Suprapubic skin (tissue), 4 donors: ENCODE measurements at regions not wholly inside any gene's neighbourhood (a gene's known extent, or its start where the extent isn't known, plus 50 kb on each side); places are given as distances from the start of the nearest gene placed in this dataset.

Experiments used
- EP300 ChIP-seq: sonication (generic); formaldehyde crosslinking; IDR thresholded peaks from one replicate; pipeline ENCODE4 v1.6.1; 2017; ENCODE audit warnings: antibody characterized with exemption
- POLR2A ChIP-seq, 2 donors: fragments of 450-650 bp; IDR thresholded peaks; one replicate each; pipeline ENCODE4 v1.6.1; 2017; ENCODE audit warnings: antibody characterized with exemption in 2 of 2, mild to moderate bottlenecking in 2 of 2, moderate library complexity in 2 of 2
- POLR2AphosphoS5 ChIP-seq, 3 donors: sonication (generic); formaldehyde crosslinking; IDR thresholded peaks; one replicate each; pipeline ENCODE4 v1.6.1; 2017; ENCODE audit warnings: antibody characterized with exemption in 3 of 3
- TF ChIP-seq, protein P1 (sequence below), 2 donors: fragments of 200-600 bp in 1 of 2; fragments of 450-650 bp in 1 of 2; sonication (generic) in 1 of 2; IDR thresholded peaks; one replicate each; pipeline ENCODE4 v1.5.1; 2016 to 2019; ENCODE audit warnings: antibody characterized with exemption in 2 of 2, mild to moderate bottlenecking in 1 of 2, moderate library complexity in 1 of 2

- TF ChIP-seq POLR2AphosphoS5 (IDR thresholded peaks at IDR 0.05) (no peak), POLR2A (IDR thresholded peaks at IDR 0.05) (no peak), EP300 (no peak)
- TF ChIP-seq, protein P1, sequence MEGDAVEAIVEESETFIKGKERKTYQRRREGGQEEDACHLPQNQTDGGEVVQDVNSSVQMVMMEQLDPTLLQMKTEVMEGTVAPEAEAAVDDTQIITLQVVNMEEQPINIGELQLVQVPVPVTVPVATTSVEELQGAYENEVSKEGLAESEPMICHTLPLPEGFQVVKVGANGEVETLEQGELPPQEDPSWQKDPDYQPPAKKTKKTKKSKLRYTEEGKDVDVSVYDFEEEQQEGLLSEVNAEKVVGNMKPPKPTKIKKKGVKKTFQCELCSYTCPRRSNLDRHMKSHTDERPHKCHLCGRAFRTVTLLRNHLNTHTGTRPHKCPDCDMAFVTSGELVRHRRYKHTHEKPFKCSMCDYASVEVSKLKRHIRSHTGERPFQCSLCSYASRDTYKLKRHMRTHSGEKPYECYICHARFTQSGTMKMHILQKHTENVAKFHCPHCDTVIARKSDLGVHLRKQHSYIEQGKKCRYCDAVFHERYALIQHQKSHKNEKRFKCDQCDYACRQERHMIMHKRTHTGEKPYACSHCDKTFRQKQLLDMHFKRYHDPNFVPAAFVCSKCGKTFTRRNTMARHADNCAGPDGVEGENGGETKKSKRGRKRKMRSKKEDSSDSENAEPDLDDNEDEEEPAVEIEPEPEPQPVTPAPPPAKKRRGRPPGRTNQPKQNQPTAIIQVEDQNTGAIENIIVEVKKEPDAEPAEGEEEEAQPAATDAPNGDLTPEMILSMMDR (IDR thresholded peaks at IDR 0.05): no peak
Observed at GRCh38 chr14:26113911-26114640, 483.8 kb downstream of the NOVA1 start.
